ENCODE measurements at regions not wholly inside any gene's neighbourhood (a gene's known extent, or its start where the extent isn't known, plus 50 kb on each side); places are given as distances from the start of the nearest gene placed in this dataset.

DNA sequence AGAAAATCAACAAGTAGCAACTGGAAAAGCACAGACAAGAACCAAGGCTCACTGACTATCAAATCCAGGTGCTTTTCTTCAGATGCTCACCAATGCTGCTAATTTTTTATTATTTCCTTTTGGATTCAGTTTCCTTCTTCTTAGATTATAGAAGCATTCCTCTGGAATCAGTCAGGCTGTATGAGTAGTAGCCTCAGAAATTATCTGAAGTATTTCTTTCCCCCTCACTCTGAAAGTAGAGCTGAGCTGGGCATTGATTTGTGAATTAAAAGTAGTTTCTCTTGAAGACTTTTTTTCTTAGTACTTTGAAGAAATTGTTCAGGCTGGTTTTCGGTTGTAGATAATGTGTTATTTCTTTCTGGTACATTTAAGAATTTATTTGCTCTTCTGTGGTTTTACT lies 273.7 kb downstream of the NOL4 start:
- peak; percentile 66 for DNase-seq

DNA sequence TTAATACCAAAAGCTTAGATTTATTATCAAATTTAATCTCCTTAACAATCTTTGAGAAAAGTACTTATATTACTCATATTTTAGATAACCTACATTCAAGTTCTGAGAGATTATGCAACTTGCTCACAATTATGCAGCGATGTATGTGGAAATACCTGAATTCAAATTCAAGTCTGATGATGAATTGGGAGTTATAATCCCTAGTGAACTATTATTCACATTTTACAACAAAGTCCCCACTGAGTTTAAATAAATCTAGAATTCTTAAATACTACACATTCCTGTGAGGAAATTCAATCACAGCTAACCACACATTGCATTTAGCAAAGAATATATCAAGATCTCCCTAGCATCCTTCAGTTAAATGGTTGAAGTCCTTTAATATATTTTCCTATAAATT lies 278.4 kb downstream of the NOL4 start:
- DNase-seq = peak; percentile 29

DNA sequence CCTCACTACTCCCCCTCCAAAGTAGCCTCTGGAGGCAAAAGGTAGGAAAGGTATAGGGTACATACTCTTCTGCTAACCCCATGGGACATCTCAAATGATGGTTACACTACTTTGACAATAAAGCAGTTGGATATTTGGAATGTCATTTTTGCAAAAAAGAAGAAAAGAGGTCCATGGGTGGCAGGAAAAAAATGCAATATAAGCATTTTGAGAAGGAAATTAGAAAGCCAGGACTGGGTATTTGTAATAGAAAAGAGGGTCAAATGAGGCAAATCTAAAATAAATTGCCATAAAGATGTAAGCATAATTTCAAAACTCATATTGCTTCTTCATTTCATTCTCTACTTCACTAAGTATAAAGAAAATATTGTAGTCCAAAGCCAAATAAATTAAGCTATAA lies 280.2 kb downstream of the NOL4 start:
- DNase-seq = no peak

DNA sequence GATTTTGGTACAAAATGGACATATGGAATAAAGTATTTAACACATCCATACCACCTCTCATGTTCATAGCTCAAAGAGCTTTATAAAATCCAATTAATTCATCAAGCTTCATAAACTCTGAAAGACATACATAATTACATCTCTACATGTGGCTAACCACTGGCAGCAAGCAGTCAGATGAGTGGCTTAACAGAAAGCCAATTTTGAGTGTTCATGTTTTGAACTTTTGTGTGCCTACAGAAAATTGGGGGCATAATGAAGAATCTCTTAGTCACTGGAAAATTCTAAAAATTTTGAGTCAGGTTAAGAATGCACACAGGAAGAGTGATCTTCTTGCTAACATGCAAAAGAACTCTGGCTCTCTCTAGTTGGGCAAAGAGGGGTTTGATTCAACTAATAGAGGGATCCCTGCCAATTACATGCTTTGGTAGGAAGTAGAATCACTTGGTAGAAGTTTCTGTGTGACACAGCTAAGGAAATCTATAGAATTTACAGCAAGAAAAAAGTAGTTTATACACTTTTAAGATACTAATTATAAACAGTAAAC lies 287.4 kb downstream of the NOL4 start:
- DNase-seq = no peak

DNA sequence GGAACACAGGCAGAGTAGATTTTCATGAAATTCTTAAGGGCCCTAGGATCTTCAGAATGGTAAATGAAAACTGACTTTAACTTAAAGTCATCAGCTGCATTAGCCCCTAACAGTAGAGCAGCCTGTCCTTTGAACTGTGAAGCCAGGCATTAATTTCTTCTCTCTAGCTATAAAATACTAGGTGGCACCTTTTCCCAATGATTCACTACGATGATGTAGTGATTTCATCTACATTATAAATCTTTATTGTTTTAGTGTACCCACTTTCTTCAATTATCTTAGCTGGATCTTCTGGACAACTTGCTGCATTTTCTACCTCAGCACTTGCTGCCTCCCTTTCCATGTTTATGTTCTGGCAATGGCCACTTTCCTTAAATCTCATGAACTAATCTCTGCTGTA lies 290.5 kb downstream of the NOL4 start:
- no peak for DNase-seq

DNA sequence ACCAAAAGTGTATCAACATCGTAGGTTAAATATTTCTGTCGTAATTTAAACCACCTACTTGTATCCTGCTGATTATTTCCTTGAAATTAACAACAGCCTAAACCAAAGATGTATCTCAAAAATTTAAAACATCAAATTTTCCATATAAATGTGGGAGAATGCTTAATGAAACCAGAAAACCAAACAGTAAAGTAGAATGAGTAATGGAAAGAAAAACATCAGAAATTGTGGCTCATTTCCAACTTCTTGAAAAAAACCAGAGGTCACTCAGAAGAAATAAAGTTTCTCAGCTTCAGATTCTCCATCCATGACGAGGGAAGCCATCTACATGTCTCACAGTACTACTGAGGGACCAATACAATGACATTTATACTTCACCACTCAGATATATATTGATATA lies 296.5 kb downstream of the NOL4 start:
- DNase-seq = peak; percentile 91

DNA sequence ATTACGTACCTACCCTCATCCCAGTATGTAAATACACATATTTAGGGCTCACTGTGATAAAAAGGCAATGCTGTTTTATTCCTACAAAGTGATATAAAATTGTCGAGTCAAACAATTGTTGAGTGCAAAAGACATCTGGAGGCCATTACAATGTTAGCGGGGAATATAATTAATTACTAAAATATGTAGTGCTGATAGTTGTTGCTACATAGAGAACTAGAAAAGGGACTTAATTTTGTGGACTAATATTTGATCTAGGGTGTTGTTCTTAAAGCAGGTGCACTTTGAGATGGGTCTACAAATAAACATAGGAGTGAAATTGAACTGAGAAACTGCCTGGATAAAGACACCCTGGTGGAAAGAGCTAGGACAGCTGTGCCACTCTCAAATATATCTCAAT lies 300.1 kb downstream of the NOL4 start:
- no peak for DNase-seq

DNA sequence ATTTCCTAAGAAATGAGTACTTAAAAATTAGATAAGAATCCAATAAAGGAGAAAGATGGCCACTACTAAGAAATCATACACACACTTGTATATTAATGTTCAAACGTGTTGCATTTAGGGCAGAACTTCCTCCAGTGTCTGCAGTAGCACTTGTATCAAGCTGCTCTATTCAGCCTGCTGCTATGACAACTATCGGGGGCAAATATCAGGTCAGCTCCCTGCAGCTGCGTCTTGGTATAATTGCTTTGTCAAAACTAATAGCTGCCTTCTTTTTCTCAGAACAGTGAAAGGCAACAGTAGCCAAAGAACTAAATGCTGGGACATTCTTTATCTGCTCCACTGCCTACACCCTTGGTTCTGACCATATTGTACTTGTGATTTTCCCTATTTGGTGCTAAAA lies 300.7 kb downstream of the NOL4 start:
- DNase-seq = no peak

DNA sequence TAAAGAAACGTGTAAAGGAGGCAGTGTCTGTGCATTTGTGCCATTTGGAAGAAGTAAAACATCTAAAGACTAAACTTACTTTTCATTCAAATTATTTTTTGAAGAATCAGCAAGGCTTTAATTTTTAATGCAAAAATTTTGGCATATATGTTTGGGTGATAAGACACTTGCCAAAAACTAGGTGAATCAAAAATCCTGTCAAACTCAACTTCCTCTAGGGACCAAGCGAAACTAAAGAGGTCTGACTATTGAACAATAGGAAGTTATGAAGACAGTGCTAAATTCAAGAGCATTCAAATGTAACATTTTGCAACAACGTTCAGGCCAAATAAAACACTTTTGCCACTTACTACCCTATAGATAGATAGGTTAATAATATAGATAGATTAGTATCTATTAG lies 306.1 kb downstream of the NOL4 start:
- no peak for DNase-seq

DNA sequence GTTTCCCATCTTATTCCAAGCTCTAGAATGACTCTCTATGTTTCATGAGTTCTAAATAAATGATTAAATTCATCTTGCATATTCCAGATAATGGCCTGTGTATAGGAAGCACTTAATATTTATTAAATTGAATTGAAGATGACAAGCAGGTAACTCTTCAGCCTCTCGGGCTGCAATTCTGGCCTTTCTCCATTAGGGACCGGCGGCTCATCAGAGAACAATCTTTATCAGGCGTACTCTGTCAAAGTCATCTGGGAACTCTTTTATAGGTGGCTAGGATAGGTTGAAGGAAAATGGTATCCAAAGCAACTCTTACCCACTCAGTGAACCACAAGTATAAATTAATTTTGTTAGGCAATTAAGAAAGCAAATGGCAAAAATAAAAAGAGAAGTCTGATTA lies 308.5 kb downstream of the NOL4 start:
- no peak for DNase-seq

DNA sequence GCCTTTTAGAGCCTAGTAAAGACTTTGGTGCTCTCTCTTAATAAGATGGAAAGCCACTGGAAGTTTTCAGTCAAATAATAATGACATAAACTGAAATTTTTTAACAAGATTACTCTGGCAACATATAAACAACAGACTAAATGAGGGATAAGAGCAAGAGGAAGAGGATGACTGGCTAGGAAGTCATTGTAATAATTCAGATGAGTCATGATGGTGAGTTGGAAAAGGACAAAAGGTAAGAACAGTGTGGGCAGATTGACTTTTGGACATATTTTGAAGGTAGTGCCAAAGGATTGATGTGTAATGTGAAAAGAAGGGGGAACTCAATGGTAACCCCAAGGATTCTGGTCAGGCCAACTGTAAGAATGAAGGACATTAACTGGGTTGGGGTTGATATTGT lies 310.3 kb downstream of the NOL4 start:
- DNase-seq = no peak

DNA sequence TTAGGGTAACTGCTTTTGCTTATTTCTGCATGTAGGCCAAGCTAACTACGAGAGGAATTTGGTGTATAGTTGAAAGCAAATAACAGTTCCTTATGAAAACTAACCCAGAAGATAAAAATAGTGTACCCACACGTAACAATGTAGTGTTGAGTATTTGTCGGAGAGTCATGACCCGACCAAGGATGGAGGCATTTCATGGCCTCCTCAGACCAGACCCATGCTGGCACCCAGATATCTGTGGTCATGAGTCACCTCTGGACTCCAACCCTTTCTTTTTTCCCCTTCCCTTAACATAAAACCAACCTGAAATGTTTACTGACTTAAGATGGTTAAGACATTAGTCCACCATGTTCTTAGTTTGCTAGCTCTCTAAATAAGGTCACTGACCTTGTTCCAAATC lies 318.7 kb downstream of the NOL4 start:
- no peak for DNase-seq

DNA sequence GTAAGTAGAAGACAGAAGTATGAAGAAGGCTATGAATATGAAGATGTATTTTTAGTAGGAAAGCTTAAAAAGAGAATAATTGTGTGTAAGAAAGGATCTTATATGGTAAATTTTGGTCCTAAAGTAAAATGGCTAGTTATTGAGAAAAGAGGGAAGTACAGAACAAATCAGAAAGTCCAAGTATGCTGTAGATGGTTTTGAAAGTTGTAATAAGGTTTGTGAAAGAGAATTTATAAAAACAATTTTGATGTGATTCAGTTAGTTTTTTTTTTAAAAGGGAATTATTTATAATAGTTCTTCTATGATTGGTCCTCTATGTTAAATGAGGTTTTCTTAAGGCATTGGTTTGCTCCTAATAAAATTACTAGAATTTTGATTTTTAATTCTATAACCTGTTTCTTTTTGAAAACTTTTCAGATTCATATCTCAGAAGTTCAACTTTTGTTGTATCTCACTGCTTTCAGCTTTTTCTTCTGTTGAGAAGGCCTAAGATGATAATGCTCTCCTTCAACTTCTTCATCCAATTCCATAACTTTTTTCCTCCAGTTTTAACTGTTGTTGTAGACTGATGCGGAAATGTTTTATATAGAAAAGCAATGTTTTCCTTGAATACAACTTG lies 322.7 kb downstream of the NOL4 start:
- DNase-seq = no peak

DNA sequence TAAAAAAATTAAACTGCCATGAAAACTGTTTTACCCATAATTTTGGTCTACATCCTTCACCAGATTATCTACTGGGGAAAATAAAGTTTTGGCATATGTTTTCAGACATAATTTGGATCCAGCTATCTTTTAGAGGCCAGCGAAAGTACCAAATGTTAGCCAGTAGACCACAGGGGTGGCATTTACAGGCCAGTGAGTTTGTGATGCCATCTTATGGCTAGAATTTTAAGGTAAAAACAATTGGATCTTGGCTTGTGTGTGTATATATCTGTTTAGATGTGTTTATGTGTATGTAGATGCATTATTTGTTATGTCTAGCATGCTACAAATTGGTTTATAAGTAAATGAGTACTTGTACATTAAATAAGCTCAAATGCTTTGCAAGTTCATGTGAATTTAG lies 322.6 kb downstream of the ASXL3 start:
- DNase-seq = no peak

DNA sequence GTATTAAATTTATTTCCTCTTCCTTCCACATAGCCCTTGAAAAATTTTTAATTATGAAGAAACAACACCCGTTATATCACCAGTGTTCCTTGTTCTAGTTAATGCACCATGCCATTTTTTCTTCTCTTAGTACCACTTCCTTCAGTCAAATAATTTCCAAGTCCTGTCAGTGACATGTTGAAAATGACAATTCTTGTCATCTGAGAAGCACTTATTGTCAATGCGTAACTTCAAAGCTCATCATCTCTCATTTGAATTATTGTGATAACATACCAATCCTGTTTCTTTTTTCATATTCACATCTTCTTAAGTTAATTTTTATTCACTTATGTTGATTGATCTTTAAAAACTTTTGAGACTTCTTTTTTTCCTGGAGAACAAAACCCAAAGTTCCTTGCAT lies 320.4 kb downstream of the ASXL3 start:
- no peak for DNase-seq

DNA sequence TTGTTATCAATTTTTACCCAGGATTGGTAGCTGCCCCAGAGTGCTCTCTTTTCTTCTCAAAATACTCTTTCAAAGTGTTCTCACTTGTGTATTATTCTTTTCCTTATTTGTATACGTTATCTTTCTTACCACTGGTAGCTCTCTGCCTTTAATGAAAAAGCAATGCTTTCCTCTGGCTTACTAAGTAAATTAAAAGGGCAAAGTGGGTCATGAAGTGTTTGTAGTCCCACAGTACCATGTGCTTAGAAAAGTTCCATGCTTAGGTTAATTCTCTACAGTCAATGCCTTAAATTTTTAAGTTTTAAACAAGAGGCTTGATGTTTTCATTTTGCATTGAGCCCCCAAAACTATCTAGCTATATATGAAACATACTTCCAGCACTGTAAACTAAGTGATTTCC lies 300.2 kb downstream of the ASXL3 start:
- DNase-seq = no peak

DNA sequence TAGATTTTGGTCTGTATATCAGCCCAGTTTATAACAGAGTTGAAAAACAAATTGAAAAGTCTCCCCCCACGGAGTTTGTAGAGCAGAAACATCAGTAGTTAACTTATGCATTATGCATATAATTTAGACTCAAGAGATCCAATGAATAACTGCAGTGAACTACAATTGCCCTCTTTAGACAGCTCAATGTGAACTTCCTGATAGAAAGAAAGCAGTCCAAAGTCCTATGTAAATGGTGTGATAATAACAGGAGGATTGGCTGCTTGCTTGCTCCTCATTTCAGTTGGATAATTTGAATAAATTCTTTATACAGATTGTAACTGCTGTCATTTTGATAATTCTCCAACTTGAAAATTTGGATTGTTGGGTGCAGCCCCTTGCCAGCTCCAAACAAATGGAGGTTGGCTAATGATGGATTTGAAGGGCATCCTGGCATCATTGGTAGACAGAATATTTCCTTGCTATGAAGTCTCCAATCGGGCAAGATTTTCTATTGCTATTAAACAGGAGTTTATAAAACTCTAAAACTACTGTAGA lies 297.1 kb downstream of the ASXL3 start:
- DNase-seq = no peak

DNA sequence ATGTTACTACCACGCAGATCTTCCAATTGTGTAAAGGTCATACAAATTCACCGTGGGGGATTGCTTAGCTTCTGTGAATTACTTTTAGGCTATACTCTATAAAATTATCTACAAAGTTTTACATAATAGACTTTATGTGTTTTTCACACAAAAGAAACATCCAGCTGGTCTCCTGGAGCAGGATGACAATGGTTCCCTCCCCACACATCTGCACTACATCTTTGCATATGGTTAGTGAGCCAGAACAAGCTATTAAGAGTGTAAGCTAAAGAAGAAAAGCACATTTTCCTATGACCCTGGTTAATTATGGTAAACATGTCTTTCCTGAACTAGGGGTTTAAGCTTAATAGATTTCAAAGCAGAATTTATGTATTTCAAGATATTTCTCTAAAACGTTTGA lies 295.1 kb downstream of the ASXL3 start:
- no peak for DNase-seq

DNA sequence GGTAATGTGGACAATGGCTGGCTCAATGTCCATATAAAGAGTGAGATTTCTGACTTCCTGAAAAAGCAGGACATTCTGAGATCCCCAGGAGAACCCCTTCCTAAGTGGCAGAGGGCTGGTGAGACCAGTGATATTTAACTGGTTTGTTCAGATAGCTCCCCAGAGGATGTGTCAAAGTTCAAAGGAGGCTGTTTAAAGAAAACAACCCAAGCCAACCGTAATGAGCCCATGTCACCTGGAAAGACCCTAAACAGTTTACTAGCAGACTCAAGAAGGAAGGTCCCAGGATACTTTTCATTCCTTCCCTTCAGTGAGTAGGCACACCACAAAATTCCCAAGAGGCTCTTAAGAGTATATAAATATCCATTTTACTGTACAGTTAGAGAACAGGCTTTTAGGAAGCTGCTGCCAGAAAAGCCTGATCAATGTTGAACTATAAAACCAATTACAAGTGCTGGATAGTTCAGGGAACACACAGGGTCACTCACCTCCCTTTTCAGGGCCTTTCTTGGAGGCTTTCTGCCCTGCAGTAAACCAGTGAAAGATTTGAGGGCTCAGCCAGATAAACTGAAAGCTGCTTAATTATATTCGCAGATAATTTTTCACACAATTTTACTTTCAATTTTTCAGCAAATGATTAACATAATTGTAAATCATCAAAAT lies 293.5 kb downstream of the ASXL3 start:
- peak; percentile 38 for DNase-seq

DNA sequence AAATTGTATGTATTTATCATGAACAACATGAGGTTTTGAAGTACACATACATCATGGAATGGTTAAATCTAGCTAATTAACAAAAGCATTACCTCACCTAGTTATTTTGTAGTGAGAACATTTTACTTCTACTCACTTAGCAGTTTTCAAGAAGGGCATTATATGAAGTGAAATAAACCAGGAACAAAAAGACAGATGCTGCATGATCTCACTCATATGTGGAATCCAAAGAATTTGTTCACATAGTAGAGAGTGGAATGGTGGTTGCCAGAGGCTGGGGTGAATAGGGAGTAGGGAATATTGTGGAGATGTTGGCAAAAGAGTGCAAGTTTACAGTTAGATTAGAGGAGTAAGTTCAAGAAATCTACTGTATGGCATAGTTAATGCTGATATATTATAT lies 292.0 kb downstream of the ASXL3 start:
- DNase-seq = peak; percentile 64

DNA sequence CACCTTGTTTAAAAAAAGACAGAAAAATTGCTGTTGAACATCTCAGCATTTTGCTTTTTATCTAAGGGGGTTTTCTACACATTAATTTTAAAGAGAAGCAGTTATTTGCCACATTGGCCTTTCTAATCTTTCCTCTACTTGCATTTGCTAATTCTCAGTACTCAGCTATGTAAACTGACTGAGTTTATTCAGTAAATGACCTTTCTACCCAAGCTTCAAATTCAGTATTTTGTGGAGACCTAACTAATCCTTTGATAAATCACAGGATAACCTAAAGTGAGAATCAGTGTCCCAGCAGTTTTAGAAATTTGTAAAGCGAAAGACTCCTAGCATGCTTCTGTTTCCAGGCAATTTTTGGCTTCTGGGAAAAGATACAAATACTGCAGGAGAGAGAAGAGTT lies 288.4 kb downstream of the ASXL3 start:
- no peak for DNase-seq

DNA sequence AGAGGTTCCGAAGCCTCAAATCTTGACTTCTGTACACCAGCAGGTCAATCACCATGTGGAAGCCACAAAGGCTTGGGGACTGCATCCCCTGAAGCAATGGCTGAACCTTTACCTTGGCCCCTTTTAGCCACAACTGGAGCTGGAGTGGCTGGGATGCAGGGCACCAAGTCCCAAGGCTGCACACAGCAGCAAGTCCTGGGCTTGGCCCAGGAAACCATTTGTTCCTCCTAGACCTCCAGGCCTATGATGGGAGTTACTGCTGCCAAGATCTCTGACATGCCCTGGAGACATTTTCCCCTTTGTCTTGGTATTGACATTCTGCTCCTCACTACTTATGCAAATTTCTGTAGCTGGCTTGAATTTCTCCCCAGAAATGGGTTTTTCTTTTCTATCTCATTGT lies 285.9 kb downstream of the ASXL3 start:
- no peak for DNase-seq

DNA sequence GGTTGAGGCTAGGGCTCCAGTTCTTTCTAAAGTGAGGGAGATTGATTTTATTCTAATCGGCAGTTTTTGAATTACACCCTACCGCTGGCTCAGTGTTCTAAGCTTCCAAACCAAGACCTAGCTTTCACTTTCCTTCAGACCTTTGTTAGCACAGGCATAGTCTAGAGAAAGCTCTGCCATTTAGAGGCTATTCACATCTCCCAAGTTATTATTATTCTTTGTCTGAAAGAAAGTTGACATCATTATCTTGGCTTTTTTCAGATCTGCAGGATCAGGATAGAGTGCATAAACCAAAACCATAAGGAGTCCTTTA lies 276.8 kb downstream of the ASXL3 start:
- DNase-seq = no peak

DNA sequence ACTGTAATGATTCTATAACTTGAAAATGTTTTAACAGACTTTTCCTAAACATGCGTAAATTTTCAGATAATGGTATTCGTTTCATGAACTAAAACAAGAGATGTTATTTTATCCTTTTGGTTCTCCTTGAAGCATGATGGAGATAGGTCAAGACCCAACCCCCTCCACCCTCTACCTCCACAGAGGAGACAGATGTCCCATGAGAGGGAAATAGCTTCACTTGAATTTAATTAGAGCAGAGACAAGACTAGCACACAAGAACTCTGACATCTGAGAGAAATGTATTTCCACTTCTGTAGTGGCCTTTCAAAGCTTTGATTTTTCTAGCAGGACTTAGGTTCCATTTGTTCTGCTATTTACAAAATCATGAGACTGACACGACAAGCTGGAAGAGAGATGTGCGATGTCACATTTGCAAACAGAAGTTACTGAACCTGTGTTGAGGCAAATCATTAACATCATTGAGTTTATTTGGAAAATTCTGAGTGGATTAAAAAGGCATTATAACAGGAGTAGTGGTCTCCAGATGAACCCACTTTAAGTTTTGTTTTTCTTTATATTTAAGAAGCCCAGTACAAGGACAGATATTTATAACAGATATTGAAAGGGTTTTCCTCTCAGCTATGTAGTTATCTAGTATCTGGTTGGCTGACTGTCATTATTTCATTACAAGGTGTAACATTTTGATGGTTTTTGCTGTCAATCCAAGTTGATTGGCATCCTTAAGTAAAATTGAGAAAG lies 276.2 kb downstream of the ASXL3 start:
- DNase-seq = no peak

All from fibroblast of skin of back (primary cell).